Effector CD8-positive, alpha-beta T cell (primary cell): ENCODE measurements at regions not wholly inside any gene's neighbourhood (a gene's known extent, or its start where the extent isn't known, plus 50 kb on each side); places are given as distances from the start of the nearest gene placed in this dataset.

Experiments used
- DNase-seq: peaks from one replicate; lab custom pipeline; 2025; lab: John Stamatoyannopoulos, UW

DNA sequence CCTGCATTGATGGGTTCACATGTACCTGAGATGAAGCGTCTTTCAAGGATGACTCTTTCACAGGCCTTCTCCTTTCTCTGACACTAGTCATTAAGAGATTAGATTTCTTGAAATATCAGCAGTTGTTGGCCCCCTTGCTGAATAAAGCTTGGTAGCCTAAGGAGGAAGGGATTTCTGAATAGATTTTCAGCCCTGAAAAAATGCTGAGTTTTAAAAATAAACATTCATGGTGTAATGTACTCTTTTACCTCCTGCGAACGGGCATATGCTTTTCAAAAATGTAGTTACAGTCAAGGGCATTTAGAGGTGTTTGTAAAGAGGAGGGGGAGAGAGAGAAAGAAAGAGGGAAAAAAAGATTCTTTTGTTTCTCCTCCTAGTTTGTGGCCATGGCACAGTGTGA is 222.7 kb downstream of the SOX4 start:
- no peak for DNase-seq

DNA sequence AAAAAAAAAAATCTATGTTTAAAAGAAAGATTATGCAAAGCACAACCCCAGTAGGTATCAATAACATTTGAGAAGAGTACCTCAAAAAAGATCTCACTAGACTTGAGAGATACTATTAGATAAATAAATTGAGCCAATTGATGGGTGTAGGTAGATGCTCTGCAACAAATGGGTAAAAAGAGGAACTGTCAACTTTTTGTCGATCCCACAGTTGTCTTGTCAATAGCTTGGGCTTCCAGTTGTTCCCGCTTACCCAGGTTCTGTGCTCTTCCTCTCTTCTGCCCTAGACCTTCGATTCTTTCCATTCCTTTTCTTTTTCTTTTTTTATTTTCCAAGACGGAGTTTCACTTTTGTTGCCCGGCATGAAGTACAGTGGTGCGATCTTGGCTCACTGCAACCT is 226.9 kb downstream of the SOX4 start:
- no peak for DNase-seq

DNA sequence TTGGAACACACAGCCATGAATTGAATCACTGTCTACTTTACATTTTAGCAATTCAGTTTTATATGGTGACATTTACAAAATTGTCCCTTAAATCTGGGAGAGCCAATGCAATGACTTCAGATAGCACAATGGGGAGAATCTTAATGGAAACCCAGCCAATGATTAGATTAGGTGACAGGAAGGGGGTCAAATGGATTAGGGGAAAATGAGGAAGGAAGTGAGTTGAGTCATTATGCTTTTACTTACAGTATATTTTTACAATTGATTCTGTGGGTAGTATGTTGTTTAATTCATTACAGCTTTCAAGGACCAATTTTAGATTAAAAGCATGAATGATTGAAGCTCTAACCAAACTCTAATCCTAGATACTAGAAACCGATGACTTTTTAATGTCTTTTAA is 229.8 kb downstream of the SOX4 start:
- DNase-seq = no peak

DNA sequence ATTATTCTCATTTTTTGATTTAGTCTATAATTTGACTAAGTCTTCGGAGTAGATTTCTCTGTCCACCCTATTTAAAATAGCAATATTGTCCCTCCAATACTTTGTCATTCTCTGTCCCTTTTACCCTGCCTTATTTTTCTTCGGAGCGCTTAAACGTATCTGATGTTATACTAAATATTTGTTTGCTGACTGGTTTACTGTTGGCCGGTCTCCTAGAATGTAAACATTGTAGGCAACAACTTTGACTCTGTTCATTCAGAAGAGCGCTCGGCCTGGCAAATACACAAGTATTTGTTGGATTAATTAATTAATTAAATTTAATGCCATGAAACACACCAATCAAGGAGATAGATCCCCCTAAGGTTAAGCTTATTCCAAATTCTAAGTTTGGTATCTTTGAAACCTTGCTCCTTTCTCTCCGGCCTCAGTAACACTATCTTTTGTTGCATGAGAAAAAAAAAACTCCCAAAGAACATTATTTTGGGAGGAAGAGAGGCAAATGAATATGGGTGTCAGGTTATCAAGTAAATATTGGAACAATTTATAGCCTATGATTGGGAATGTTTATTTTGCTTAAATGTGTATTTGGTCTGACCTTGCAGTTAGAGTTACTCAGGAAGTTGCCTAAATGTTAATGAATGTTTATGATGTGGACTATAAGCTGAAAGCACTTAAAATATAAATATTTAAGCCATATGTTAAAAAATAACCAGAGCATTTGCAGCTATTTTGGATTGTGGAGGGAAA is 231.1 kb downstream of the SOX4 start:
- DNase-seq = no peak

DNA sequence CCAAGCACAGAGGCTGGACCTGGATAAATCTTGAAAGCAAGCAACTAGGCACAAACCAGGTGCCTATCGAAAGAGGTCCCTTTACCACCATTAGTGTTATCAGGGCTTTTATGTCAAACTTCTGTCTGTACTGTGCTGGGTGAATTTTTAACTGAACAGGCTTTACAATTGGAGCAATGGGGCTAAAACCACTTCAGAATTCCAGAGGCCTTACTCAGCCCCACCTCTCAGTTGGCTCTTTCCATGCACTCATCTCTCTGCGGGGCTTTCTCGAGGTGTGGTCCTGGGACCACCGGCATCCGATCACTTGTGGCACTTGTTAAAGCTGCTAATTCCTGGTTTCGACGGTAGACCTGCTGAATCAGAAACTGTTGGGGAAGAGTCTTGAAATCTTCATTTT is 232.5 kb downstream of the SOX4 start:
- no peak for DNase-seq

DNA sequence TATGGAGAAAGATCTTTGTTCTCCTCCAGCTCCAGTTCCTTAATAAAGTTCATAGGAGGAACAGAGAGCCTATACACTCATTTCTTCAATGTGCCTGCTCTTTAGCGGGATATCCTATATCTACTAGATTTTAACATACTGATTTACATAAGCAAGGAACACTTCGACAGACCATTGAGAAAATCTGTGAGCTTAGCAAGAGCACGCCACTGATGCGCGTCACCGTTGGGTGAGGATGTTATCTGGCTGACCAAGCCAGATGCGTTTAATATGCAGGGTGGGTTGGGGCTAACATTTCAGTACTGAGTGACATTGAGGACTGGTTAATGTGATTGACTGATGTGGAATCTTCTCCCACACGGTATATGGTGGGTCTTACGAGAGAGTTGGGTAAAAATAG is 233.4 kb downstream of the SOX4 start:
- no peak for DNase-seq

DNA sequence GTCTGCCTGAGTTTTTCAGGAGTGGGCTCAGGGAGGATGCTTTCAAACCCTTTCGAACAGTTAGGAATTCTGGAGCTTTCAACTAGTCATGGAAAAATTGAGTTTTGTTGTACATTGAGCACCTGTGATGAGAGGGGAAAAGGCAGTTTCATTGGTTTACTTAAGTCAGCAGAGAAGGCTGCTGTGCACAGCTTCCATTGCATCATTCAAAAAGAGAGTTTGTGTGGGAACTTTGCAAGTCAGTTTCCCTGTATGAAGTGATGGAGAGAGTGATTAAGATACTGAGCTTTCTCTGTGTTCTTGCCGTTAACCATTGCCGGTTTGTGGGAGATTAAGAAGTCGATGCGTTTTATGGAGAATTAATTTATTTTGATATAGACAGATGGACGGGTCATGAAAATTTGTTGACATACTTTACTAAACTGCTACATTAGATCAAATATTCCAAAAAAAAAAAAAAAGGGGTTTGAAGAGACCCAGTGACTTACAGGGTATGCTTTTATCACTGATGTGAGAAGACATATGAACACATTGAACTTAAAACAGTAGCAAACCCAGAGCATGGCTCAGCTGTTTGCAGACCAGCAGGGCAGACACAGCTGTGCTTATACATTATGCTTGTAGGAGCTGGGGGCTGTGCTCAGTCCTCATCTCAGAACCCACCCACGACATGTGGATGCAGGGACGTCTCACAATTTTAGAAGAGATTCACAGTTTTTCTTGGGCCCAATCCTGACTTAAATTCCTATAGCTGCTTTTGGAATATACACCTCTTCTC is 234.1 kb downstream of the SOX4 start:
- DNase-seq = no peak

DNA sequence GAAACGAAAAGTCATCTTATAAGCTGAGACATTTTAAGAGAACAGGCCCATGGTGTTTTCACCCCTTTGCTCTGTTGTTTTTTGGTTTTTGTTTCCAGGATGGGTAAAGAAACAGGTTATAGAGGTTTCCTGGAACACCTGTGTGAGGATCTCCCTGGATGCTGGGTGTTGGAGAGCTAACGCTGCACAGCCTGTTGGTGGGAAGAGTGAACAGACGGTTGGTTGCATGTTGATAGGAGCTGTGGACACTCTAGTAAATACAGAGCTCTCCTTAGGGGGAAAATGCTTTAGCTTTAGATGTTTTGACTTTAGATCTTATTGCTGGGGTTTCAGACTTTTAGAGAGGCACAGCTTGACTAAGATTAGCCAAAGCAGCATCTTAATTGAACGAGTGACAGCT is 235.2 kb downstream of the SOX4 start:
- DNase-seq = no peak

DNA sequence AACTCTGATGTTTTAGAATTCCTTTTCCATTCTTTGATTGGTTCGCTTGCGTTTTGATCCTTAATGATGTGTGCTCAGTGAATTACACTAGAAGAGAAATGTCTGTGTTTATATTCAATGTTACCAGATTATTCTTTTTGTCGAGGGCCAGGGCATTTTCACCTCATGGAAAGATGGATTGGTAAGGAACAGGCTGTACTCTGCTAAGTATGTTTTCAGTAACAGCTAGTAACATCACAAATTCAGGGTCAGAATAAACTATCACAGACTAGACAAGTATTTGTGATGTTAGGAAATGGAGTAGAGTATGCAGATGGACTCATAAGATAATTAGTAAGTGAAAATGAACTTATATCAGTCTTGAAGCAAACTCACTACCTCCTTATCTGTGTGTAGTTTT is 235.6 kb downstream of the SOX4 start:
- no peak for DNase-seq

DNA sequence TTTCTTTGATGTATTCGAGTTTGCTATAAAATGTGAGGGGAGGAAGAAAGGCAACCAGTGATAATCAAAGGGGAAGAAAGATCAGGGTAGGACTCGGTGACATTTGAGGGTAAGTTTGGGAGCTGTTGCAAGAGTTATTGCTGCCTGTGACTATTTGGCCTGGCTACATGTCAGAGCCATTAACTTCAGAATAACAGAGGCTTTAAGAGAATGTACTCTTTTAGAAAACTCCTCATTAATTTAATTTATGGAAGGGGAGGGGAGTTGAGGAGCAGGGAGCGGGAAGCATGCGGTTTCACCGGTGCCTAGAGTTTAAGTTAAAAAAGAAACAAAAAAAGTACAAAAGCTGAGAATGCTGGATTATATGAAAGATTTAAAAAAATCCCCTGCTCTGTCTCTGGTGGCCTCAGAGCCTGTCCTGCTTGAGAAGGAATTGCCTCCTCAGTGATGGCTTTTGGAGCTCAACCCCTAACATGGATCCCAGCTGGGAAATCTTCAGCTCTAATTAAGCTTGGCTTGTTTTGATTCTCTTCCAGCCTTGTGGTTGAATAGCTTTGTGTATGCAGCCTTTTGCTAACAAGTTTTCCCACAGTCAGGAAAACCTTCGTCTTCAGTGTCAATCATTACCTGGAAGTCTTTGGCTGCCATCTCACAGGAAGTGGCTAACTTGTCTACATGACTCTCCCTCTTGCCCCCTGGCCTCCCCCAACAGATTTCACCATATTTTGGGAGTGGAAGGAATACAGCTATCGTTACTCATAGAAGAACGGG is 238.2 kb downstream of the SOX4 start:
- no peak for DNase-seq

DNA sequence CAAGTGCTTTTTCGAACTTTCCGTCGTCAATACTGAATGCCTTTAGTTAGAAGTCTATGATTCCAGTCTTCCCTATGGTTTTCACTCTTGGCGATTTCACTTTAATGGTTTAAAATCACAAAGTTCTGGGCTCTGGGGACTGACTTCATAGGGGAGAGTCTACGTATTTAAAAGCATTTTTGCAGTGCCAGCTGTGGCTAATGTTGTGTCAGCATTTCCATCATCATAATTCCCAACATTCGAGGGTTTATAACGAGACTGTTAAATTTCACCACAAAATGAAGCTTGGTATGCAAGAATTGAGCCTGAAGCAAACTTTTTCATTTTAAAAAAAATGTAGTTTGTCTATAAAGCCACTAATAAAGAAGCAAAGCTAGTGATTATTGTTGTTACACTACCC is 242.7 kb downstream of the SOX4 start:
- DNase-seq = no peak

DNA sequence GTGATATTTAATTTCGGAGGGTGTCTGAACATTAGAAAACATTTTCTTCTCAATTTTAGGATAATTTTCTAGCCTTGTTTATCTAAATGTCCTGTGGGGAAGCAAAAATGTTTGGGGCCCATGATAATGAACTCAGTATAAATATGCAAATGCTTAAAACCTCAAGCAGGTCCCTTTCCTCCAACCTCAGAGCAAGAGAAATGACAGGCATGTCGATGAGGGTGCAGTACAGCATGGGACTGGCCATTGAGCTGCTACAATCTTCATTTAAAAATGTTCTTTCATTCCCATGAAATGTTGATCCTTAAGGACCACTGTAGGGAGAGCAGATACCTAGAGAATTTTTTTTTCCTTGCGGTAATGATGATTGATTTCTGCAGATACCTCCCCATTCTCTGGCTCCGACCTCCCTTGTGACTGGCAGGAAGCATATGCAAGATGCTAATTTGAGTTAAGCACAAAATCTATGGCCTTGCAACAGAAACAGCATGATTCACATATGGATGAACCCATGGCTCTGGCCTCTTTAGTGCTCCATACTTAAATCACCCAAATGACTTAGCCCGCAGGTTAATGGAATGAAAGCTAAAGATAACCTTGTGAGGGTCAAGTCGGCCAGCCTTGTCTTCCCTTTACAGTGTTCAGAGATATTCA is 243.3 kb downstream of the SOX4 start:
- no peak for DNase-seq

DNA sequence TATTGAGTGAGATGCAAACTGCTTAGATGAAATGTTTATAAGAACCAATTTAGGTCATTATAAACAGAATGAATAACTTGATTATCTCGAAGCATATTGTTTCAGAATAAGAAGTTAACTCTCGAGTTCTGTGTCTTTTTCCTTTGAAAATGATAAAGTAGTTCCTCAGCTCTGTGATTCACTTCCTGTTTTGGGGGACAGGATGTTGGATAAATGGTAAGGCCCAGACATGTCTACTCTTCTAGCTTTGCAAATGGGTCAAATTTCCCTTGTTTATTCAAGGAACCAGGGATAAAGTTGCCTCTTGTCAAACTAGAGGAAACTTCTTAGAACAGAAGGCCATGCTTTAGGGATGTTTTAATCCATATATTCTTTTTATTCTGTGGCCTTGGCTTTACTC is 246.9 kb downstream of the SOX4 start:
- DNase-seq = no peak

DNA sequence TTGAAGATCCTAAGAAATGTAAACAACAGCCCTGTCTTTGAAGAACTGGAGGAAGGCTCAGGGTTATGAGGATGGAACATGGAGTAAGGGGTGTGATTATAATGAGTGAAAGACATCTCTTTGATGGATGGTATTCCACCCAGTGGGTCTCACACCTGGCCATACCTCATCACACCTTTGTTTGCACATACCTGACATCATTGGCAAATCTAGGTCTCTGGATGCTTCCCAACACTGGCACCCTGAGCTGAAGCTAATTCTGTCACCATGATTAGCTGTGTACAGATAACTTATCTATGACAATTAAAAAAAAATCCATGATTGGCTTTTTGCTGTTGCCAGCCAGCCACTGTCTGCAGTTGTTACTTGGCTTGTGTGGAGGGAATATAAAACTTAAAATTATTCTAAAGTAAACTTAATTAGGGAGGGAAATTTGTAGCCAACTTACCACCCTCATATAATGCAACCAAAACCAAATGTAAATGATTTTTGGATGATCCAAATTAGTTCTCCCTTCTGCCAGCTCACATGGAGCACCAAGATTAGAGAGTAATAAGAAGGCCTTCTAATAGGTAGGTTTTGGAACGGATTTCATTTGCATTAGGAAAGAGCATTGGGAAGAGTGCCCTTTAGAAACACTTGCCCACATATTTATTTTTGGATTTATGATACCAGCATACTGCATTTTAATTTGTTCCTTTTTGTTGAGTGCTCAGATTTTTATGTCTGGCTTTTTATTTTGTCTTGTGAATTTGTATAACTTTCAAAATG is 249.5 kb downstream of the SOX4 start:
- no peak for DNase-seq

DNA sequence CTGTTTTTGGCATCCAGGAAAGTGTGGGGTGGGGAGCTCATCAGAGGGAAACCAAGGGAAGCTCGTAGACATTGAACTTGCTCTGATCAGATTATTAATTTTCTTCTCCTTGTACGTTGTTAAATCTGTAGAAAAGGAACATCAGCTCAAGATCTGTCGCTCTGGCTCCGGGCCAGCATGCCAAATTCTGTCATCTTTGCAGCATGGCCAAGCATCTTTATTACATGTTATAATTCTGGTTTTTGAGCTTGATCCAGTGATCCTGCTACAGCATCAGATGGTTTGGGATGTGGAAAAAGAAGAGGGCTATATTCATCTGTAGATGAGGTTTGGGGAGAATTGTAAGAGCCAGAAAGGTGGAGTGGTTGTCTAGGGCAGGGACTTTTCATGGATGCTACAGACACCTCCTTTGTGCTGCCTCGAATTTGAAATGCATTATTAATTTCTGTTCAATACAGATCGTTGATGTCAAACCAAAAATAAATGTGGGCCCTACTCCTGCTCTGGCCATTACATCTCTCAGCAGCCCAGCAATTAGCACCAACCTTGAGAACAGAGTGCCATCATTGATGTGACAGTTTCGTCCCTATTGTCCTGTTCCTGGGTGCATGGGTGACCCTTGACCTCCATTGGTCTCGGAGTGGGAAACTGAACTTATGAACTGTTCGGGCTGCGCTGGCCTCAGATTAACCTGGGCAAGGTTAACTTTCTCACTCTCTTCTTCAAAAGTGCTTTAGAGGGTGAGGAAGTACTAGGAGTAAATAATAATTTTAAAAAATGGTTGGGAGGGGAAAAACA is 250.8 kb downstream of the SOX4 start:
- DNase-seq = no peak

DNA sequence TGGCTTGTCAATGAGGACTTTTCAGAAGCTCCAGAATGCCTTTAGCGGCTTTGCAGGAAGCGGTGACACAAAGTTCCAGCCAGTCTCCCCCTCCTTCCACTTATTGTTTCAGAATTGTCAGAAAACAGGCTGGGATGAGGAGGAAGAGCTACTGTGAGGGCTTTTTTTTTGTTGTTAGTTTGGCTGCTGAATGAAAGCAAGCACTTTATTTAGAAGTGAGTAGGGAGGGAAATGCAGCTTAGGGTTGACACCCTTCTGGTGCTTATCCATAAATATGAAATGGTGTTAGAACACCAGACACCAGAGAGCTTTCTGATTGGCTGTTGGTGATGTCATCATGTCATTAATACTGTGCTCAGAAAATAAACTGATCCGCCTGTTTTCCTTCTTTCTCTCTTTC is 251.5 kb downstream of the SOX4 start:
- no peak for DNase-seq

DNA sequence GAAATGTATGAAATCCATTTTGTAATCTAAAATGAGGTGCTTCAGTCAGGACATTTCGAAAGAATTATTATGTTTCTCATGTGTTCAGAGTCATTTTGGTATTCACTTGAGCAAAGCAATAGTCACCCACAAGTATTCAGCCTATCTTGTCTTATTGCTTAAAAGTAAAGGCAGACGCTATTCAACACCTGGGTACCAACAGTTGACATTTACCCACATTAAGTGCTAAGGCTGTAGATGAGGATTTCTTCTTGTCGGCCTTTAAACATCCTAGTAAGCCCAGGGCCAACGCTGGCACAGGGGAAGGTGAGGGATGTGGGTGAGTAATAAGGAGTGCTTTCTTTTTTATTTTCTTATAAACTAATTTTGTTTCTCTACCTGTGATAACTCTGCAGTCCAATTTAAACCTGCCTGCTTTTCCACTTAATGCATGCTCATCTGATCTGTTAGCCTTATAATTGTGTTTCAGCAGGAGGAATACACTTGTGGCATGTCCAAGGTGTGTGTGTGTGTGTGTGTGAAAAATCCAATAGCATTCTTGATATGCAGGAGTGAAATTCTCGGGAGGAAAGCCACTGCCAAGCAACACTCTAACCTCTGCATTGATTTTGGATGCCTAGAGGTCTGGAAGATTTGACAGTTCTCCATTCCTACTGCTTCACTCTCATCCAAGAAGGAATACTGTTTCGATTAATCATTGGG is 252.0 kb downstream of the SOX4 start:
- DNase-seq = no peak

DNA sequence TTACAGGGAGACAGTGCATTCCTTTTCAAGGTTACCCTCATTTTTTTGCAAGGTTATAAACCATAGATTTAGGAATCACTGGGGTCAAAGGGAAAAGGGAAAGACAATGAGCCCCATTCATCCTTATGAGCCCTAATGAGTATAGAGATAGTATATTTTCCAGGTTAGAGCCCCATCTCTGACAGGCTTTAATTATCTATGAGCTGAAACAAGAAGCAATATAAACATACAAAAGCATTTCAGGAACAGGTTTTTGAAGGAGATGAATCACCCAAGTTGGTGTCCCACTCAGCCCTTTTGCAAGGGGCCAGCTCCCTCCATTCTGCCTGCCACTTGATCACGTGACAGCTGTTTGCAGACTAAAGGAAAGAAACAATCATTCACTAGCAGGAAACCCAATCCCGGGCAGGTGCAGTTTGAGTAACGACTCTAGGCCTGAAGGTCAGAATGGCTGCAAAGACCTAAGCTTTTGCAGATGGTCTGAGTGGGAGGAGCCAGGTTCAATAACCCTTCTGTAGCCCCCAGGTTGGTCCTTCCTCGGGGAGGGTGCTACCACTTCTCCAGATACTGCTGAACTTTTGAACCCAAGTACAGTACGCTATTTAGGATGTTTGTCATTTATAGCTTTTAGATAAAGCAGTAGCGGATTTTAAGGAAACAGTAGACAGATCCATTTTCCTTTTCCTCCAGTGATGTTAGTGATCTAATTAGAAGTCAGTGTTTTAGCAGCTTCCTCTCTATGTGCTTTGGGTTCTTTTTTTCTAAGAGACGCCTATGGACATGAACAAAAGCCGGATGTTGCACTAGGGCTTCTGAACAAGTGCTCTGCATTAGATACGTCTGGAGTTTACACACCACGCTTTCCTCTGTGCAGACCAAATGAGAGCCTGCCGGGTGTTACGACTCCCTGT is 253.2 kb downstream of the SOX4 start:
- no peak for DNase-seq
